Sigmoid colon (tissue), 6 donors: ENCODE measurements at regions not wholly inside any gene's neighbourhood (a gene's known extent, or its start where the extent isn't known, plus 50 kb on each side); places are given as distances from the start of the nearest gene placed in this dataset.
"Not testable (repeated sequence)": the region's sequence is repeated elsewhere in the genome, so short reads cannot be mapped to it uniquely, and the experiment has no call there.

Experiments used
- DNase-seq: peaks from one replicate; pipeline ENCODE4 v3.0.0-alpha.2; 2019
- H3K27ac ChIP-seq, 4 donors: fragments of 200-600 bp; sonication (generic); one replicate each; pipeline ENCODE4 v1.5.1; 2016 to 2019; ENCODE audit warnings: mild to moderate bottlenecking in 1 of 4
- H3K27me3 ChIP-seq, 3 donors: fragments of 200-600 bp; sonication (generic); one replicate each; pipeline ENCODE4 v1.5.1; 2019; ENCODE audit warnings: mild to moderate bottlenecking in 1 of 3
- H3K36me3 ChIP-seq, 4 donors: fragments of 200-600 bp; sonication (generic); one replicate each; pipeline ENCODE4 v1.5.1; 2016 to 2019
- H3K4me1 ChIP-seq, 4 donors: fragments of 200-600 bp; sonication (generic); one replicate each; pipeline ENCODE4 v1.5.1; 2017 to 2019
- H3K4me3 ChIP-seq, 4 donors: fragments of 200-600 bp; sonication (generic); one replicate each; pipeline ENCODE4 v1.5.1; 2017 to 2019; ENCODE audit warnings: mild to moderate bottlenecking in 2 of 4, moderate library complexity in 1 of 4
- H3K9me3 ChIP-seq, 4 donors: fragments of 200-600 bp in 3 of 4; sonication (generic) in 3 of 4; one replicate each; pipeline versions ENCODE4 v1.5.1 to v1.6.1; 2013 to 2019
- EP300 ChIP-seq, 4 donors: sonication (generic); formaldehyde crosslinking; IDR thresholded peaks; one replicate each; pipeline ENCODE4 v1.6.1; 2017; ENCODE audit warnings: antibody characterized with exemption in 4 of 4
- POLR2A ChIP-seq, 2 donors: fragments of 450-650 bp; IDR thresholded peaks; one replicate each; pipeline ENCODE4 v1.6.1; 2016; ENCODE audit warnings: antibody characterized with exemption in 2 of 2, mild to moderate bottlenecking in 2 of 2, moderate library complexity in 2 of 2
- POLR2AphosphoS5 ChIP-seq, 4 donors: sonication (generic); formaldehyde crosslinking; IDR thresholded peaks; one replicate each; pipeline ENCODE4 v1.6.1; 2017; ENCODE audit warnings: antibody characterized with exemption in 4 of 4
- WGBS, 2 donors: extraction: QIAGEN DNeasy Blood & Tissue Kit; methylation state at CpG; one replicate each; pipeline ENCODE4 v1.1.7; 2013; 5-methylcytosine and 5-hydroxymethylcytosine counted together
- intact Hi-C: fragments of 100-400 bp; cut with DNase I; formaldehyde crosslinking; loops from one replicate; pipeline ENCODE4 v1.15.1; 2023
- TF ChIP-seq, protein P1 (sequence below), 4 experiments: fragments of 450-650 bp in 3 of 4; fragments of 200-600 bp in 1 of 4; IDR thresholded peaks; one replicate each; pipeline ENCODE4 v1.5.1; 2016 to 2019; ENCODE audit warnings: antibody characterized with exemption in 4 of 4, mild to moderate bottlenecking in 3 of 4, moderate library complexity in 2 of 4
- donor health status: healthy with polysubstance abuse.
- donor health status: healthy.

DNA sequence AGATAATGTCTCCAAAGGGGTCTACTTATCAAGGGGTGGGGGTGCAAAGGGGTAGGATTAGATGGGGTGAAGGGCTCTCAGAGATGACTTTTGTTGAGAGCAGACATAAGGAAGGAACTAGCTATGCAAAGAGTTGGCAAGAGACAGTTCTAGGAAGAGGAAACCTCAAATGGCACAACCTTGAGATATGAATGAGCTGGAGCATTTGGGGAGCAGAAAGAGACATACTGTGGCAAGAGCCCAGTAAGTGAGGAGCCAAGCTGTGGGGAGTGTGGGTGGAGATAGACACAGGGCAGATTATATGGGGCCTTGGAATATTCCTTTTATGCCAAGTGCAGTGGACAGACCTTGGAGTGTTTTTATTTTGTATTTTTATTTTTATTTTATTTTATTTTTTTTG, 84.8 kb upstream of the BTG3 start:
- intact Hi-C loops: no loop called here
- H3K4me3 ChIP-seq: no peak overlapping the region
- H3K27me3 ChIP-seq: no peaks in the 10 kb centered on the region
- TF ChIP-seq POLR2AphosphoS5 (IDR thresholded peaks at IDR 0.05) (no peak), POLR2A (IDR thresholded peaks at IDR 0.05) (no peak)
- TF ChIP-seq, protein P1, sequence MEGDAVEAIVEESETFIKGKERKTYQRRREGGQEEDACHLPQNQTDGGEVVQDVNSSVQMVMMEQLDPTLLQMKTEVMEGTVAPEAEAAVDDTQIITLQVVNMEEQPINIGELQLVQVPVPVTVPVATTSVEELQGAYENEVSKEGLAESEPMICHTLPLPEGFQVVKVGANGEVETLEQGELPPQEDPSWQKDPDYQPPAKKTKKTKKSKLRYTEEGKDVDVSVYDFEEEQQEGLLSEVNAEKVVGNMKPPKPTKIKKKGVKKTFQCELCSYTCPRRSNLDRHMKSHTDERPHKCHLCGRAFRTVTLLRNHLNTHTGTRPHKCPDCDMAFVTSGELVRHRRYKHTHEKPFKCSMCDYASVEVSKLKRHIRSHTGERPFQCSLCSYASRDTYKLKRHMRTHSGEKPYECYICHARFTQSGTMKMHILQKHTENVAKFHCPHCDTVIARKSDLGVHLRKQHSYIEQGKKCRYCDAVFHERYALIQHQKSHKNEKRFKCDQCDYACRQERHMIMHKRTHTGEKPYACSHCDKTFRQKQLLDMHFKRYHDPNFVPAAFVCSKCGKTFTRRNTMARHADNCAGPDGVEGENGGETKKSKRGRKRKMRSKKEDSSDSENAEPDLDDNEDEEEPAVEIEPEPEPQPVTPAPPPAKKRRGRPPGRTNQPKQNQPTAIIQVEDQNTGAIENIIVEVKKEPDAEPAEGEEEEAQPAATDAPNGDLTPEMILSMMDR (IDR thresholded peaks at IDR 0.05): no peak
- no peak overlapping the region for H3K27ac ChIP-seq
- no peaks in the 10 kb centered on the region for H3K4me1 ChIP-seq
- H3K9me3 ChIP-seq: no peaks in the 10 kb centered on the region
- no peaks in the 10 kb centered on the region for H3K36me3 ChIP-seq
- no peak for DNase-seq

DNA sequence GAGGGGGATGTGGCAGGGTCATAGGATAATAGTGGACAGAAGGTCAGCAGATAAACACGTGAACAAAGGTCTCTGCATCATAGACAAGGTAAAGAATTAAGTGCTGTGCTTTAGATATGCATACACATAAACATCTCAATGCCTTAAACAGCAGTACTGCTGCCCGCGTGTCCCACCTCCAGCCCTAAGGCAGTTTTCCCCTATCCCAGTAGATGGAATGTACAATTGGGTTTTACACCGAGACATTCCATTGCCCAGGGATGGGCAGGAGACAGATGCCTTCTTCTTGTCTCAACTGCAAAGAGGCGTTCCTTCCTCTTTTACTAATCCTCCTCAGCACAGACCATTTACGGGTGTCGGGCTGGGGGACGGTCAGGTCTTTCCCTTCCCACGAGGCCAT, 81.7 kb upstream of the BTG3 start:
- WGBS, 2 donors: 71% methylated on average over 9 of the region's 9 CpGs
- H3K9me3 ChIP-seq, H3K27ac ChIP-seq, H3K27me3 ChIP-seq, H3K36me3 ChIP-seq, DNase-seq, intact Hi-C loops, H3K4me3 ChIP-seq: not testable (repeated sequence)
- H3K4me1 ChIP-seq: peaks cover 0 to 17% (median 3%) of the 10 kb centered on the region in 4 donors

GRCh38 chr21:17693801-17694200, 81.1 kb upstream of the BTG3 start:
- Histone ChIP-seq H3K36me3 (no peaks in the 10 kb centered on the region), H3K27ac (no peak overlapping the region), H3K27me3 (no peaks in the 10 kb centered on the region), H3K4me3 (no peak overlapping the region), H3K4me1 (peaks cover 0 to 23% (median 6%) of the 10 kb centered on the region in 4 donors), H3K9me3 (no peaks in the 10 kb centered on the region)
- intact Hi-C loops: no loop called here
- 73 to 82% methylated on average over 8 of the region's 8 CpGs for WGBS, 2 donors
- no peak for DNase-seq
- TF ChIP-seq EP300 (IDR thresholded peaks at IDR 0.05): no peak
- TF ChIP-seq POLR2AphosphoS5 (IDR thresholded peaks at IDR 0.05): no peak
- TF ChIP-seq, protein P1 (IDR thresholded peaks at IDR 0.05): no peak
- no peak for TF ChIP-seq POLR2A (IDR thresholded peaks at IDR 0.05)

GRCh38 chr21:17690078-17690494, 77.4 kb upstream of the BTG3 start:
- 83 to 95% methylated on average over 1 of the region's 1 CpG for WGBS, 2 donors

GRCh38 chr21:17688912-17689874, 76.5 kb upstream of the BTG3 start:
- peaks cover 0 to 24% (median 6%) of the 10 kb centered on the region in 4 donors for H3K4me1 ChIP-seq
- DNase-seq: no peak
- no peak for TF ChIP-seq POLR2A (IDR thresholded peaks at IDR 0.05)
- TF ChIP-seq, protein P1 (IDR thresholded peaks at IDR 0.05): no peak
- TF ChIP-seq EP300 (IDR thresholded peaks at IDR 0.05): no peak
- TF ChIP-seq POLR2AphosphoS5 (IDR thresholded peaks at IDR 0.05): no peak
- no peaks in the 10 kb centered on the region for H3K27me3 ChIP-seq
- no peak overlapping the region for H3K27ac ChIP-seq
- WGBS, 2 donors: 48 to 66% methylated on average over 13 of the region's 13 CpGs
- H3K36me3 ChIP-seq: no peaks in the 10 kb centered on the region
- no peaks in the 10 kb centered on the region for H3K9me3 ChIP-seq
- no peak overlapping the region for H3K4me3 ChIP-seq
- intact Hi-C loops: no loop called here

More at GRCh38 chr21:17690078-17690494, 77.4 kb upstream of the BTG3 start:
- Histone ChIP-seq H3K4me1 (peaks cover 0 to 24% (median 6%) of the 10 kb centered on the region in 4 donors), H3K27me3 (no peaks in the 10 kb centered on the region), H3K36me3 (no peaks in the 10 kb centered on the region), H3K9me3 (no peaks in the 10 kb centered on the region), H3K27ac (no peak overlapping the region), H3K4me3 (no peak overlapping the region)
- intact Hi-C loops: no loop called here
- TF ChIP-seq POLR2AphosphoS5 (IDR thresholded peaks at IDR 0.05) (no peak), POLR2A (IDR thresholded peaks at IDR 0.05) (no peak), EP300 (IDR thresholded peaks at IDR 0.05) (no peak)
- TF ChIP-seq, protein P1 (IDR thresholded peaks at IDR 0.05): no peak
- DNase-seq: no peak
